ENCODE measurements at regions not wholly inside any gene's neighbourhood (a gene's known extent, or its start where the extent isn't known, plus 50 kb on each side); places are given as distances from the start of the nearest gene placed in this dataset.
A peak's percentile ranks its signal among the peaks of the same experiment; 100 is the strongest.

GRCh38 chr14:34931206-34931605 is 51.6 kb upstream of the SRP54 start:
- DNase-seq (no peak), ATAC-seq (peak; percentile 54 to 76)
- 37% methylated on average over 1 of the region's 1 CpG for WGBS
- no peak overlapping the region for H3K4me3 ChIP-seq (ENCODE audit: low read length)
- no peak overlapping the region for H3K27ac ChIP-seq (ENCODE audit: low read length)
- intact Hi-C loops (cut with DNase I), result no loop called here
- H3K27me3 ChIP-seq (ENCODE audit: control insufficient read depth, insufficient read depth), result no peaks in the 10 kb centered on the region
- H3K9me3 ChIP-seq (ENCODE audit: control insufficient read depth, low read length), result no peaks in the 10 kb centered on the region
- no peaks in the 10 kb centered on the region for H3K4me1 ChIP-seq (ENCODE audit: control insufficient read depth, insufficient read depth, low read length)

DNA sequence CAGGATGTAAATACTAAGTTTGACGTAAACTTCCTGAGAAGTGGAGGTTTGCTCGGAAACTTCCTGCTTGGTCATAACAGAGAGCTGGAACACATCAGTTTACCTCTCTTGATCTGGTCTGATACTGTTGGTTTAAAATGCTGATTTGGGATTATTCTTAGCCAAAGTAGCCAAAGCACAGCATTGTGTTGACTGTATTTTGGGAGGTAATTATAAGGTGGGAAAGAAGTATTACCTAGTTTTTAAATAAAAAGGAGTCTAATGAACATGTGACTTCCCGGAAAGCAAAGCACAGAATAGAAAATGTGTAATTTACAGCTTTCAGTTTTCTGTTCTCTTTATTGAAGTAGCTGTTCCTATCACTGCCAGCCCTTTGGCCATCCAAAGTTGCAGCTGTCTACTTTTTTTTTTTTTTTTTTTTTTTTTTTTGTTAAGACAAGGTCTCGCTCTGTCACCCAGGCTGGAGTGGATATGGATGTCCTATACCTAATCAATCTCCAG is 52.2 kb upstream of the SRP54 start:
- DNase-seq (no peak), ATAC-seq (no peak)
- WGBS, result 63% methylated on average over 4 of the region's 4 CpGs
- H3K4me3 ChIP-seq (ENCODE audit: low read length), result no peak overlapping the region
- no peaks in the 10 kb centered on the region for H3K4me1 ChIP-seq (ENCODE audit: control insufficient read depth, insufficient read depth, low read length)
- H3K9me3 ChIP-seq (ENCODE audit: control insufficient read depth, low read length), result no peaks in the 10 kb centered on the region
- H3K27me3 ChIP-seq (ENCODE audit: control insufficient read depth, insufficient read depth), result no peaks in the 10 kb centered on the region
- intact Hi-C loops (cut with DNase I), result no loop called here
- no peak overlapping the region for H3K27ac ChIP-seq (ENCODE audit: low read length)

- intact Hi-C loops (cut with DNase I), result no loop called here
- no peak overlapping the region for H3K4me3 ChIP-seq (ENCODE audit: low read length)
- H3K27ac ChIP-seq (ENCODE audit: low read length), result no peak overlapping the region
- no peak for DNase-seq
- no peak for ATAC-seq
- H3K4me1 ChIP-seq (ENCODE audit: control insufficient read depth, insufficient read depth, low read length), result no peaks in the 10 kb centered on the region
- WGBS, result 74% methylated on average over 1 of the region's 1 CpG
- no peaks in the 10 kb centered on the region for H3K9me3 ChIP-seq (ENCODE audit: control insufficient read depth, low read length)
- H3K27me3 ChIP-seq (ENCODE audit: control insufficient read depth, insufficient read depth), result no peaks in the 10 kb centered on the region
These were observed 51.4 kb upstream of the BAZ1A start for GRCh38 chr14:34926552-34926951.
